ENCODE measurements at regions not wholly inside any gene's neighbourhood (a gene's known extent, or its start where the extent isn't known, plus 50 kb on each side); places are given as distances from the start of the nearest gene placed in this dataset.

GRCh38 chr20:19812696-19813095 is 54.6 kb downstream of the RIN2 start:
- TF ChIP-seq CTCF (IDR thresholded peaks at IDR 0.05), result no peak
- TF ChIP-seq POLR2A (IDR thresholded peaks at IDR 0.05), result no peak
